HG03196 (cell line): ENCODE measurements at regions not wholly inside any gene's neighbourhood (a gene's known extent, or its start where the extent isn't known, plus 50 kb on each side); places are given as distances from the start of the nearest gene placed in this dataset.
"Not testable (repeated sequence)": the region's sequence is repeated elsewhere in the genome, so short reads cannot be mapped to it uniquely, and the experiment has no call there.

ENCODE experiments used
- ATAC-seq: cut with Tn5 transposase; IDR thresholded peaks from one replicate; pipeline ENCODE4 v1.9.1; 2021; ENCODE audit not compliant: unreplicated experiment

GRCh38 chr21:10400622-10401361 lies 120.6 kb upstream of the TPTE start:
- not testable (repeated sequence) for ATAC-seq

GRCh38 chr21:10402461-10402860 lies 118.9 kb upstream of the TPTE start:
- ATAC-seq: not testable (repeated sequence)

GRCh38 chr21:10405331-10405730 lies 116.1 kb upstream of the TPTE start:
- ATAC-seq: not testable (repeated sequence)

- not testable (repeated sequence) for ATAC-seq
Observed at GRCh38 chr21:10409786-10410185, 111.6 kb upstream of the TPTE start.

GRCh38 chr21:10410354-10410929 lies 110.9 kb upstream of the TPTE start:
- ATAC-seq: not testable (repeated sequence)

- not testable (repeated sequence) for ATAC-seq
Observed at GRCh38 chr21:10411776-10412526, 109.4 kb upstream of the TPTE start.

GRCh38 chr21:10412928-10413246 lies 108.5 kb upstream of the TPTE start:
- not testable (repeated sequence) for ATAC-seq

GRCh38 chr21:10413247-10414120 lies 107.9 kb upstream of the TPTE start:
- ATAC-seq: not testable (repeated sequence)

GRCh38 chr21:10414121-10414924 lies 107.1 kb upstream of the TPTE start:
- not testable (repeated sequence) for ATAC-seq

- not testable (repeated sequence) for ATAC-seq
Observed at GRCh38 chr21:10414925-10415254, 106.5 kb upstream of the TPTE start.

GRCh38 chr21:10415456-10415855 lies 105.9 kb upstream of the TPTE start:
- not testable (repeated sequence) for ATAC-seq

- not testable (repeated sequence) for ATAC-seq
Observed at GRCh38 chr21:10415859-10416258, 105.5 kb upstream of the TPTE start.

- not testable (repeated sequence) for ATAC-seq
Observed at GRCh38 chr21:10416691-10417447, 104.5 kb upstream of the TPTE start.

- ATAC-seq: not testable (repeated sequence)
Observed at GRCh38 chr21:10417551-10418002, 103.8 kb upstream of the TPTE start.

GRCh38 chr21:10418250-10419048 lies 102.9 kb upstream of the TPTE start:
- ATAC-seq: not testable (repeated sequence)

GRCh38 chr21:10421199-10421598 lies 100.2 kb upstream of the TPTE start:
- ATAC-seq: not testable (repeated sequence)

- not testable (repeated sequence) for ATAC-seq
Observed at GRCh38 chr21:10421601-10422000, 99.8 kb upstream of the TPTE start.

GRCh38 chr21:10424097-10424886 lies 97.1 kb upstream of the TPTE start:
- not testable (repeated sequence) for ATAC-seq
